Keratinocyte (primary cell): ENCODE measurements at regions not wholly inside any gene's neighbourhood (a gene's known extent, or its start where the extent isn't known, plus 50 kb on each side); places are given as distances from the start of the nearest gene placed in this dataset.

Experiments used
- CTCF ChIP-seq, 3 experiments: IDR thresholded peaks in 1 of 3; conservative IDR thresholded peaks in 1 of 3; optimal IDR thresholded peaks in 1 of 3; 2 replicates in 2 of 3; 3 replicates in 1 of 3; pipeline versions ENCODE3 to v1.5.1; 2011; ENCODE audit warnings: low read length in 3 of 3, mild to moderate bottlenecking in 3 of 3, moderate library complexity in 2 of 3, control low read depth in 1 of 3, inconsistent platforms in 1 of 3; ENCODE audit not compliant: insufficient read depth in 2 of 3; ENCODE audit errors: extremely low read depth in 1 of 3
- EZH2 ChIP-seq: IDR thresholded peaks from one replicate; pipeline ENCODE4 v1.6.1; 2012; ENCODE audit warnings: inconsistent platforms, mild to moderate bottlenecking, low read length, moderate library complexity

GRCh38 chr1:199009447-199009846 is 370.6 kb downstream of the PTPRC start:
- TF ChIP-seq CTCF (optimal IDR thresholded peaks at IDR 0.05 in 1 of 3, IDR thresholded peaks at IDR 0.05 in 1 of 3, conservative IDR thresholded peaks at IDR 0.05 in 1 of 3; ENCODE audit: extremely low read depth in 1 of 3, insufficient read depth in 2 of 3, low read length in 3 of 3) (no peak), EZH2 (no peak)
